ENCODE measurements at regions not wholly inside any gene's neighbourhood (a gene's known extent, or its start where the extent isn't known, plus 50 kb on each side); places are given as distances from the start of the nearest gene placed in this dataset.

- peak; percentile 39 for DNase-seq (ENCODE audit: extremely low spot score)
- no peaks in the 10 kb centered on the region for H3K36me3 ChIP-seq (ENCODE audit: insufficient read depth)
- H3K4me1 ChIP-seq (ENCODE audit: insufficient read depth) = no peaks in the 10 kb centered on the region
- no peak overlapping the region for H3K27ac ChIP-seq (ENCODE audit: low read depth)
- 25% methylated on average over 3 of the region's 3 CpGs for WGBS
- H3K4me3 ChIP-seq (ENCODE audit: low read depth, low read length) = no peak overlapping the region
Measured at GRCh38 chr4:156169011-156169410, 215.3 kb upstream of the CTSO start.

- Histone ChIP-seq H3K4me1 (ENCODE audit: insufficient read depth) (no peaks in the 10 kb centered on the region), H3K27ac (ENCODE audit: low read depth) (no peak overlapping the region), H3K36me3 (ENCODE audit: insufficient read depth) (no peaks in the 10 kb centered on the region), H3K4me3 (ENCODE audit: low read depth, low read length) (no peak overlapping the region)
- 76% methylated on average over 1 of the region's 1 CpG for WGBS
- DNase-seq (ENCODE audit: extremely low spot score) = no peak
Measured at GRCh38 chr4:156168288-156168687, 214.6 kb upstream of the CTSO start.

GRCh38 chr4:156158747-156159146 is 205.1 kb upstream of the CTSO start:
- Histone ChIP-seq H3K4me1 (ENCODE audit: insufficient read depth) (no peaks in the 10 kb centered on the region), H3K36me3 (ENCODE audit: insufficient read depth) (no peaks in the 10 kb centered on the region), H3K4me3 (ENCODE audit: low read depth, low read length) (no peak overlapping the region), H3K27ac (ENCODE audit: low read depth) (no peak overlapping the region)
- no peak for DNase-seq (ENCODE audit: extremely low spot score)

GRCh38 chr4:156154978-156155377 is 201.3 kb upstream of the CTSO start:
- WGBS = 88% methylated on average over 4 of the region's 4 CpGs

GRCh38 chr4:156146571-156146970 is 192.9 kb upstream of the CTSO start:
- Histone ChIP-seq H3K27ac (ENCODE audit: low read depth) (no peak overlapping the region), H3K36me3 (ENCODE audit: insufficient read depth) (no peaks in the 10 kb centered on the region), H3K4me3 (ENCODE audit: low read depth, low read length) (no peak overlapping the region), H3K4me1 (ENCODE audit: insufficient read depth) (no peaks in the 10 kb centered on the region)
- no peak for DNase-seq (ENCODE audit: extremely low spot score)
- 69% methylated on average over 2 of the region's 2 CpGs for WGBS

More at GRCh38 chr4:156154978-156155377, 201.3 kb upstream of the CTSO start:
- no peak for DNase-seq (ENCODE audit: extremely low spot score)
- Histone ChIP-seq H3K4me1 (ENCODE audit: insufficient read depth) (no peaks in the 10 kb centered on the region), H3K27ac (ENCODE audit: low read depth) (no peak overlapping the region), H3K4me3 (ENCODE audit: low read depth, low read length) (no peak overlapping the region), H3K36me3 (ENCODE audit: insufficient read depth) (no peaks in the 10 kb centered on the region)

- H3K27ac ChIP-seq (ENCODE audit: low read depth) = no peak overlapping the region
- H3K4me3 ChIP-seq (ENCODE audit: low read depth, low read length) = no peak overlapping the region
- no peaks in the 10 kb centered on the region for H3K4me1 ChIP-seq (ENCODE audit: insufficient read depth)
- DNase-seq (ENCODE audit: extremely low spot score) = no peak
- WGBS = 74% methylated on average over 3 of the region's 3 CpGs
- H3K36me3 ChIP-seq (ENCODE audit: insufficient read depth) = no peaks in the 10 kb centered on the region
Measured at GRCh38 chr4:156144961-156145360, 191.3 kb upstream of the CTSO start.

DNA sequence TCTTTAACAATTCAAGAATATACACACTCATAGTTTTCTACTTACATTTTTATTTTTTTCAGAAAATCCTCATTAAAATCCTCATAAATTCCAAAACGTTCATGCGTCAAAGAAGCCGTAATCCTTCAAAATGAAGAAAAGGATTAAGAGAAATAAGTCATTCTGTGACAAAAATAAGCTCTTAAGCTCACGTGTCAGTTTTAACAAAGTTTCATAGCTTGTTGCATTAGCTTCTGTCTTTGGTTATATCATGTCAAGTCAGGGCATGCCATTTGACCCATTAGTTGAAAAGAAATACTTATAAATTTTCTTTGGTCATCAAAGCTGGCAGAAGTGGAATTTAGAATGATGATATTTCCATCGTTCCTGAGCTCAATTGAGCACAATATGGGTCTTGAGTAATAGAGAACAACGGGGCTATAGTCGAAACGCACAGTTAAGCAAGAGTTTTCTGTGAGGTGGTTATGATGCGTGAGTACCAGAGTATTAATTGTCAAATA is 185.2 kb upstream of the CTSO start:
- no peaks in the 10 kb centered on the region for H3K4me1 ChIP-seq (ENCODE audit: insufficient read depth)
- no peak overlapping the region for H3K4me3 ChIP-seq (ENCODE audit: low read depth, low read length)
- no peaks in the 10 kb centered on the region for H3K36me3 ChIP-seq (ENCODE audit: insufficient read depth)
- H3K27ac ChIP-seq (ENCODE audit: low read depth) = no peak overlapping the region
- no peak for DNase-seq (ENCODE audit: extremely low spot score)
- 79% methylated on average over 9 of the region's 9 CpGs for WGBS

DNA sequence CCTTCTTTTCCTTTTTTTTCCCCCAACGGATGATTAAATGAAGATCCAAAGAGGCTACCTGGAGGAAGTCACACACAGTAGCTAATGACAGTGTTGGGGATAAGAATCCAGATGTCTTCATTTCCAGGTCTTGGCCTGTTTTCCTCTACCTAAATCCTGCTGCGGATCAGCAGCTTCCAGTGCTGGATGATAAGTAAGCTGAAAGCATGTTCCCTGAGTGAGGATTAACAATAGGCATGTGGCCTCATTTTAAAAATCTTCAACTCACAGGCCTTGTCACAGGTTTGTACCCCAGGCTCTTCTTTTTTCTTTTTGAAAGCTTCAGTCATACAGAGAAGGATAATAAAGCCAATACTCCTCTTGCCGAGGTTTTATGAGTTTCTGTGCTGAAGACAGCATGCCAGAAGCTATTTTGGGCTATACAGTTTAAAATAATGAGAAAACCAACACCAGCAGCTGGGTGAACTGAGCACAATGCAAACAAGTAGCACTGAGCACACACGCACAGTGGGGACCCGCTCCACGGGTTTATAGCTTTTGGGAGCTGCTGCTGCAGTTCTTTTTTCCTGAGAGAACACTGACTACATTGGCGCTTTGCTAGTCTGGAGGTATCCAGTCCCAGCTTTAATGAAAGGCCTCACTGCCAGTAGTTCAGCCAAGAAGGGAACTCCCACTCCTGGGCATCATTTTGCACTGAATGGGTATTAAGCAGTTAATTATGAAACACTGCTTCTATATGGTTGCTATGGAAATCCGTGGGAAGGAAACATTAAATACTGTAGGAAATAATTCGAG is 184.2 kb upstream of the CTSO start:
- Histone ChIP-seq H3K4me1 (ENCODE audit: insufficient read depth) (no peaks in the 10 kb centered on the region), H3K27ac (ENCODE audit: low read depth) (no peak overlapping the region), H3K36me3 (ENCODE audit: insufficient read depth) (no peaks in the 10 kb centered on the region), H3K4me3 (ENCODE audit: low read depth, low read length) (no peak overlapping the region)
- DNase-seq (ENCODE audit: extremely low spot score) = no peak
- 47% methylated on average over 9 of the region's 9 CpGs for WGBS

- Histone ChIP-seq H3K36me3 (ENCODE audit: insufficient read depth) (no peaks in the 10 kb centered on the region), H3K4me1 (ENCODE audit: insufficient read depth) (no peaks in the 10 kb centered on the region), H3K27ac (ENCODE audit: low read depth) (no peak overlapping the region), H3K4me3 (ENCODE audit: low read depth, low read length) (no peak overlapping the region)
- no peak for DNase-seq (ENCODE audit: extremely low spot score)
- WGBS = 77% methylated on average over 2 of the region's 2 CpGs
Measured at GRCh38 chr4:156132196-156132595, 178.5 kb upstream of the CTSO start.

DNA sequence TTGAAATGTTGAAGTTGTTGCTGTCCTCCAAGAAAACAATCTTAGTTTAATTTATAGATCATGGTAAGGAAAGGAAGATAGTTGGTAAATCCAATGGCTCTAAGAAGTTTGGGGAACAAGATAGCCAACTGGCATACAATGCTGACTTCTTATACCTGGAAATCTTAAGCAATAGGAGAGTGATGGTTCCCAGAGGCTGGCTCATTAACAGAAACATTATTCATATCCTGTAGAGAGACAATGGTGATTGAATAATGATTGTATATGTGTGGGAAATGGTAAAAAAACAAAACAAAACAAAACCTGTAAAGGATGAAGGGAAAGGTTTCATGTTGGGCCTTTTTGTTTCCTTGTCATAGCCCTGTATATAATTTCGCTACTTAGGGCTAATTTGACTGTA is 174.9 kb upstream of the CTSO start:
- WGBS = 48% methylated on average over 1 of the region's 1 CpG
- DNase-seq (ENCODE audit: extremely low spot score) = no peak
- Histone ChIP-seq H3K4me3 (ENCODE audit: low read depth, low read length) (no peak overlapping the region), H3K36me3 (ENCODE audit: insufficient read depth) (no peaks in the 10 kb centered on the region), H3K4me1 (ENCODE audit: insufficient read depth) (no peaks in the 10 kb centered on the region), H3K27ac (ENCODE audit: low read depth) (no peak overlapping the region)

- H3K27ac ChIP-seq (ENCODE audit: low read depth) = no peak overlapping the region
- H3K36me3 ChIP-seq (ENCODE audit: insufficient read depth) = no peaks in the 10 kb centered on the region
- no peak for DNase-seq (ENCODE audit: extremely low spot score)
- H3K4me3 ChIP-seq (ENCODE audit: low read depth, low read length) = no peak overlapping the region
- H3K4me1 ChIP-seq (ENCODE audit: insufficient read depth) = no peaks in the 10 kb centered on the region
- WGBS = 70% methylated on average over 2 of the region's 2 CpGs
Measured at GRCh38 chr4:156118507-156119220, 165.0 kb upstream of the CTSO start.

DNA sequence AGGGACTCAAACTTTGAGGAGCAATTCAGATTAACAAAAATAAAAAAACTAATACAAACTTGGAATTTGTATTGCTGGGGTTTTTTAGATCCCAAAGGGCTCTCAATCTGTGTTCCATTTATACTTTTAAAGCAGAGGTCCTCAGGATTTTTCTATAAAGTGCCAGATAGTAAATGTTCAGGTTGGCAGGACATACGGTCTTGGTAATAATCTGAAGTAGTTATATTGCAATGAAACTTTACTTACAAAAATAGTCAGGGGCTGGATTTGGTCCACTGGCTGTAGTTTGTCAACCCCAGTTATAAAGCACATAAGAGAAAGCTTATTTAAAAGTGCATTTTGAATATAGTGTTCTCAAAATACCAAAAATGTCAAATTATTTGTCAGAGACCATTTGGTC is 164.1 kb upstream of the CTSO start:
- H3K4me3 ChIP-seq (ENCODE audit: low read depth, low read length) = no peak overlapping the region
- no peaks in the 10 kb centered on the region for H3K4me1 ChIP-seq (ENCODE audit: insufficient read depth)
- no peak for DNase-seq (ENCODE audit: extremely low spot score)
- no peaks in the 10 kb centered on the region for H3K36me3 ChIP-seq (ENCODE audit: insufficient read depth)
- 34% methylated on average over 1 of the region's 1 CpG for WGBS
- no peak overlapping the region for H3K27ac ChIP-seq (ENCODE audit: low read depth)

GRCh38 chr4:156116991-156117390 is 163.3 kb upstream of the CTSO start:
- Histone ChIP-seq H3K4me1 (ENCODE audit: insufficient read depth) (no peaks in the 10 kb centered on the region), H3K36me3 (ENCODE audit: insufficient read depth) (no peaks in the 10 kb centered on the region), H3K4me3 (ENCODE audit: low read depth, low read length) (no peak overlapping the region), H3K27ac (ENCODE audit: low read depth) (no peak overlapping the region)
- DNase-seq (ENCODE audit: extremely low spot score) = no peak

- Histone ChIP-seq H3K4me3 (ENCODE audit: low read depth, low read length) (no peak overlapping the region), H3K36me3 (ENCODE audit: insufficient read depth) (no peaks in the 10 kb centered on the region), H3K27ac (ENCODE audit: low read depth) (no peak overlapping the region), H3K4me1 (ENCODE audit: insufficient read depth) (no peaks in the 10 kb centered on the region)
- WGBS = 43% methylated on average over 1 of the region's 1 CpG
- DNase-seq (ENCODE audit: extremely low spot score) = no peak
Measured at GRCh38 chr4:156113138-156113765, 159.6 kb upstream of the CTSO start.

Data from urinary bladder (tissue), 3 donors.